ENCODE measurements at regions not wholly inside any gene's neighbourhood (a gene's known extent, or its start where the extent isn't known, plus 50 kb on each side); places are given as distances from the start of the nearest gene placed in this dataset.

- no peaks in the 10 kb centered on the region for H3K36me3 ChIP-seq (ENCODE audit: insufficient read depth)
Measured at GRCh38 chr16:76195056-76195455, 82.1 kb upstream of the CNTNAP4 start.

GRCh38 chr16:76195648-76196047 is 81.6 kb upstream of the CNTNAP4 start:
- no peak overlapping the region for H3K27ac Mint-ChIP-seq
- H3K9me3 Mint-ChIP-seq: peaks cover 67% of the 10 kb centered on the region
- Histone ChIP-seq H3K9me2 (ENCODE audit: insufficient read depth) (no peaks in the 10 kb centered on the region), H4K20me1 (replicated peaks; ENCODE audit: insufficient read depth) (no peaks in the 10 kb centered on the region), H3K36me3 (ENCODE audit: insufficient read depth) (no peaks in the 10 kb centered on the region), H3K79me2 (replicated peaks; ENCODE audit: insufficient read depth) (no peaks in the 10 kb centered on the region), H3K27ac (ENCODE audit: low read depth) (no peak overlapping the region), H3K27me3 (ENCODE audit: insufficient read depth) (no peaks in the 10 kb centered on the region), H3K4me1 (ENCODE audit: insufficient read depth) (peaks cover 32% of the 10 kb centered on the region), H3K4me2 (no peak overlapping the region), H3K4me3 (no peak overlapping the region), H2AFZ (no peak overlapping the region), H3F3A (replicated peaks; ENCODE audit: low read depth) (no peaks in the 10 kb centered on the region)
- no peak for ATAC-seq
- H3K27me3 Mint-ChIP-seq (ENCODE audit: insufficient read depth, low read depth, poor library complexity): peaks cover 2% of the 10 kb centered on the region
- DNase-seq (ENCODE audit: low spot score): no peak
- no peak overlapping the region for H3K4me3 Mint-ChIP-seq
- no peaks in the 10 kb centered on the region for H3K36me3 Mint-ChIP-seq (ENCODE audit: low read depth)
- H3K4me1 Mint-ChIP-seq: peaks cover 15% of the 10 kb centered on the region; the same call in 2 of the 3 replicates
- TF ChIP-seq EZH2 (IDR thresholded peaks at IDR 0.05; ENCODE audit: low read depth, unreplicated experiment) (no peak), POLR2AphosphoS5 (IDR thresholded peaks at IDR 0.05; ENCODE audit: low read depth) (no peak), REST (IDR thresholded peaks at IDR 0.05; ENCODE audit: unreplicated experiment) (no peak)

More at GRCh38 chr16:76195056-76195455, 82.1 kb upstream of the CNTNAP4 start:
- DNase-seq (ENCODE audit: low spot score) (no peak), ATAC-seq (no peak)
- H3K36me3 Mint-ChIP-seq (ENCODE audit: low read depth): no peaks in the 10 kb centered on the region
- H3K27ac Mint-ChIP-seq: no peak overlapping the region
- H3K4me1 Mint-ChIP-seq: peaks cover 15% of the 10 kb centered on the region; the same call in 2 of the 3 replicates
- Histone ChIP-seq H3K4me3 (no peak overlapping the region), H3F3A (replicated peaks; ENCODE audit: low read depth) (no peaks in the 10 kb centered on the region), H3K79me2 (replicated peaks; ENCODE audit: insufficient read depth) (no peaks in the 10 kb centered on the region), H3K27me3 (ENCODE audit: insufficient read depth) (no peaks in the 10 kb centered on the region), H3K4me2 (no peak overlapping the region), H3K9me2 (ENCODE audit: insufficient read depth) (no peaks in the 10 kb centered on the region), H4K20me1 (replicated peaks; ENCODE audit: insufficient read depth) (no peaks in the 10 kb centered on the region), H3K4me1 (ENCODE audit: insufficient read depth) (peaks cover 32% of the 10 kb centered on the region), H3K27ac (ENCODE audit: low read depth) (no peak overlapping the region), H2AFZ (0 out of 2 replicates have a peak overlapping the region, but pooled peaks have one; percentile 14)
- no peak for TF ChIP-seq NANOG (IDR thresholded peaks at IDR 0.05; ENCODE audit: borderline replicate concordance)
- no peak for TF ChIP-seq JUNB (IDR thresholded peaks at IDR 0.05; ENCODE audit: unreplicated experiment)
- TF ChIP-seq EZH2phosphoT487 (IDR thresholded peaks at IDR 0.05; ENCODE audit: unreplicated experiment): no peak
- no peak for TF ChIP-seq STAT1 (IDR thresholded peaks at IDR 0.05; ENCODE audit: unreplicated experiment)
- no peak for TF ChIP-seq ZNF331 (CRISPR knock-in tag; IDR thresholded peaks at IDR 0.05; ENCODE audit: low read depth)
- TF ChIP-seq ZNF114 (CRISPR knock-in tag; IDR thresholded peaks at IDR 0.05): no peak
- TF ChIP-seq EZH2 (IDR thresholded peaks at IDR 0.05; ENCODE audit: low read depth, unreplicated experiment): no peak
- no peak for TF ChIP-seq ETS1 (IDR thresholded peaks at IDR 0.05)
- TF ChIP-seq CREB1 (CRISPR knock-in tag; IDR thresholded peaks at IDR 0.05; ENCODE audit: low read depth): no peak
- TF ChIP-seq CTCF (conservative IDR thresholded peaks at IDR 0.05; ENCODE audit: low read depth in 2 of 2): no peak
- H3K4me3 Mint-ChIP-seq: no peak overlapping the region
- H3K27me3 Mint-ChIP-seq (ENCODE audit: insufficient read depth, low read depth, poor library complexity): no peaks in the 10 kb centered on the region
- H3K9me3 Mint-ChIP-seq: peaks cover 63% of the 10 kb centered on the region

Data from GM23338 (cell line).